ENCODE measurements at regions not wholly inside any gene's neighbourhood (a gene's known extent, or its start where the extent isn't known, plus 50 kb on each side); places are given as distances from the start of the nearest gene placed in this dataset.
A peak's percentile ranks its signal among the peaks of the same experiment; 100 is the strongest.

- no peak for DNase-seq
Observed at GRCh38 chr7:84281518-84281917, 86.9 kb upstream of the SEMA3A start.

GRCh38 chr7:84277628-84278224 lies 83.1 kb upstream of the SEMA3A start:
- no peak for DNase-seq

- peak; percentile 42 for DNase-seq
Observed at GRCh38 chr7:84274029-84274638, 79.5 kb upstream of the SEMA3A start.

- peak; percentile 49 for DNase-seq
Observed at GRCh38 chr7:84271543-84271942, 77.0 kb upstream of the SEMA3A start.

GRCh38 chr7:84264396-84264795 lies 69.8 kb upstream of the SEMA3A start:
- no peak for DNase-seq

GRCh38 chr7:84263106-84263505 lies 68.5 kb upstream of the SEMA3A start:
- no peak for DNase-seq

- DNase-seq, result peak; percentile 78
Observed at GRCh38 chr7:84261509-84261908, 66.9 kb upstream of the SEMA3A start.

GRCh38 chr7:84258628-84259027 lies 64.0 kb upstream of the SEMA3A start:
- DNase-seq, result peak; percentile 87

- DNase-seq, result peak; percentile 63
Observed at GRCh38 chr7:84256571-84256971, 62.0 kb upstream of the SEMA3A start.

- no peak for DNase-seq
Observed at GRCh38 chr7:84251277-84251781, 56.7 kb upstream of the SEMA3A start.

GRCh38 chr7:84250452-84250851 lies 55.9 kb upstream of the SEMA3A start:
- DNase-seq, result peak; percentile 80

GRCh38 chr7:84249656-84250055 lies 55.1 kb upstream of the SEMA3A start:
- no peak for DNase-seq

GRCh38 chr7:84248843-84249242 lies 54.3 kb upstream of the SEMA3A start:
- no peak for DNase-seq

GRCh38 chr7:84248267-84248666 lies 53.7 kb upstream of the SEMA3A start:
- DNase-seq, result no peak

GRCh38 chr7:84247591-84247990 lies 53.0 kb upstream of the SEMA3A start:
- no peak for DNase-seq

GRCh38 chr7:84245835-84246234 lies 51.2 kb upstream of the SEMA3A start:
- no peak for DNase-seq

All from NCI-H2171 treated with DMSO at 0.1 percent for 48 hours (cell line).